GM19238 (cell line): ENCODE measurements at regions not wholly inside any gene's neighbourhood (a gene's known extent, or its start where the extent isn't known, plus 50 kb on each side); places are given as distances from the start of the nearest gene placed in this dataset.

Experiments
- DNase-seq: peaks from one replicate; pipeline ENCODE4 v3.0.0; 2011; ENCODE audit warnings: low spot score; ENCODE audit not compliant: insufficient read length

GRCh38 chr12:4137015-4137414, 136.5 kb upstream of the CCND2 start:
- DNase-seq, result no peak

DNA sequence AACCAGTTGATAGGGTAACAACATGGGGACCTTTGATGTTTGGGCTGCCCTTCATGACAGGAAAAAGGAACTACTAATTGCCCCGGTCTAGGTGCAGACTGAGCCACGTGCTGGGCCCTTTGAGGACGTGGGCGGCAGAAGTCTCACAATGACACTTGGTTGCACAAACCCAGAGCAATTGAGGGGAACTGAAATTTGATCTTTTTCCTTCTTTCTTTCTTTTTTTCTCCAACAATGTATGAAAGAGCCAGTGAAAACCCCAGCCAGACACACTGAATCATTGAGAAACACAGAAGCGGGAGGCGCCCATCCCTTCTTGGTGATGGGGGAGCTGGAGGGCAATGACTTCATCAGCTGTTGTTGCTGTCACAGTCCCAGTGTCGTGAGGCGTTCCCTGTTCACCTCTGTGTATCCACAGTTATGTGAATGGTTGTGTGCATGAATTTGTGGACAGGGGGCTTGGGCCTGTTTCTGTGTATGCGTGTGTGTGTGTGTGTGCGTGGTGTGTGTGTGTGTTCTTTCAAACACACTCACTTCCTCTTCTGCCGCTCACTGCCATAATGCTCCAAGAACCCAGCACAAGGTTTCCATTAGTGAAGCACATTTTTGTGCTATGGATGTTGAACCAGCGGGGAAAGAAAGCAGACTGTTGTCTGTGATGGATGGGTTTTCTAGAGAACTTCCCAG, 137.5 kb upstream of the CCND2 start:
- peak; percentile 47 for DNase-seq

GRCh38 chr12:4134448-4135263, 138.9 kb upstream of the CCND2 start:
- no peak for DNase-seq

GRCh38 chr12:4133636-4134447, 139.7 kb upstream of the CCND2 start:
- no peak for DNase-seq

- DNase-seq, result no peak
Measured at GRCh38 chr12:4133029-4133428, 140.5 kb upstream of the CCND2 start.

DNA sequence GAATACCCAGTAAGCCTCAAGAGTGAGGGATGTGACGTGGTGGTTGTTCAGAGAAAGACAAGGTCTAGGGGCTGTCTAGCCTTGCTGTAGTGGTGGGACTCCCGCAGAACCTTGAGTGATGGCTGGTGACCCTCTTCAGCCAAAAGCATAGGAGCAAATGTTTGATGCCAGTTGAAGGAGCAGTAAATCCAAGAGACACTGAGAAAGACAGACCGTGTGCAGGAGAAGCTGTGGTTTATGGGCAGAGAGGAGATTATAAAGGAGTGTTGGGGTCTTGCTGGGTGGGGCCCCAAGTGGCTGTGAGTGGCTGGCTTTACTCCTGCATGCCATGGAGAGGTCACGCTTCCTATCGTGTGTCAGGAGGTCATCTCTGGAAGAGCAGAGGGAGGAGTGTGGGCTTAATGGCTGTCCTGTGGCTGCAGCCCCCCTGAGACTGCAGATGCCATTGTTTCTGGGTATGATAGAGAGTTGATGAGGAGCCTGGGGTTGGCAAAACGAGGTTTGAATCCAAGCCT, 152.0 kb upstream of the CCND2 start:
- no peak for DNase-seq

DNA sequence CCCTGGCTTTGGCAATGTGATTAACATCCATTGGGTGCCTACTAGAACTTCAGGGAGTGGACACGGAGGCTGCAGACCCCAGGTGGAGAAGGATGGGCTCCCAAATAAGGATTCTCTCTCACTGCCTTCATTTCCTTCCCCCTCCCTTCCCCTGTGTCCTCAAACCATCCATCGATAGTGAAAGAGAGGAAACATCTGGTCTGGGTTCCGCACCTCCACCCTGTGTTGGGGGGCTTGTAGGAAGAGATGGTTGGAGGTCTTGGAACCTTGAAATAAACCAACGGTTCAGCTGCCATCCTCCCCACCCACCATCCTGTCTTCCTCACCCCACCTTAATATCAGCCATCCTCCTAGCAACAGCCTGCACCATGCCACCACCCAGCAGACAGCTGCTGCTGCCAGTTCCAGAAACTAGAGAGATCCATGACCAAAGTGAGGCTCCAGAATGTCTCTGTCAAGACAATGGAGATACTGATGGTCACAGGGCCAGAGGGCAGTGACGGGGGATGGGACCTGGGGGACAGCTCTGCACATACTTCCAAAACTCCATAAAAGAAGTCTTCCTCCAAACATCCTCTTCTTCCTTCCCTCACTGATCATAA, 153.1 kb upstream of the CCND2 start:
- DNase-seq, result no peak

DNA sequence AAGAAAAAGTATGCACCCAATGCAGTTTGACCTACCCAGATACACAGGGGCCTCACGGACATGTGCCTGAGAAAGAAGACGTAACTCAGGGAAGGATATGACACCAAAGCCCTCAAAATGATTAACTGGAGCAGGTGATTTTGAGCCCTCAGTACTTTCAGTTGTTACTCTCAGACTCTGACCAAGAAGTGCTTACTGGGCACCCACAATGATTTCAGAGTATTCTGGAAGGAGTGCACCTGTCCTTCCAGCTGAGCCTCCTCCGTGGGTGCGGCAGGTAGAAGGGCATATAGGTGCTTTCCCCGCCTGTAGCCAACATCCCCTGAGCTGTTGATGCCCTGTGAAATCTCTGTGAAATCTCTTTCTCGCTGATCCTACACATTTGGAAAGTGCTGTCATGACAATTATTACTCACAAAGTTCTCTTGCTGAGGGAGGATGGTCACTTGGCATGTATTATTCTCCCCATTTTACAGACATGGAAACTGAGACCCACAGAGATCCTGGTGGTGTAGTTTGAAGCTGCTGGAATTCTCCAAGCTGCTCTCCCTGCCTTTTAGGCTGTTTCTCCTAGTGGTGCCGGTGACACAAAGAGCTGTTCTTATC, 154.3 kb upstream of the CCND2 start:
- peak; percentile 73 for DNase-seq

DNA sequence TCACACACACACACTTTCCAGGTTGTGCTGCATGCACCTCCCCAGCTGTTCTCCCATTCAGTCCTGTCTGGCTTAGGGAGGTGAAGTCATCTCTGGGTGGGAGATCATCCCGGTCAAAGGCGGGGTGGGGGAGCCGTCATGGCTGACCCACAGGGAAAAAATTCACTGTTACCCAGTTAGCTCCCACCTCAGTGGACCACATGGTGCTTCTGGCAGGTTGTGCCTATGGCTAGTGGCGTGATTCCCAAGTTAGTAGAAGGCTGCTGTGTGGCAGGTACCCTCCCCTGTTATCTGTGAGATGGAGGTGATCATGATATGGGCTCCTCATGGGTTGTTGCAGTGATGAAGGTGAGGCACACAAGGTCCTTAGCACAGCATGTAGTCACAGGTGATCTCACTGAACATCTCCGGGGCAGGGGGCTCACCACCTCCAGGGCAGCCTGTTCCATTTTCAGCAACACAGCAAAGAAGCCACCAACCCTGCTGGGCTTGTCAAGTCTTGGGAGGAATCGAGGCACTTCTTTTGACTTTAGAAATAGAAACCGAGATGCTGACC, 154.9 kb upstream of the CCND2 start:
- no peak for DNase-seq

- no peak for DNase-seq
Measured at GRCh38 chr12:4118017-4118510, 155.5 kb upstream of the CCND2 start.

- DNase-seq, result no peak
Measured at GRCh38 chr12:4117386-4118016, 156.1 kb upstream of the CCND2 start.

DNA sequence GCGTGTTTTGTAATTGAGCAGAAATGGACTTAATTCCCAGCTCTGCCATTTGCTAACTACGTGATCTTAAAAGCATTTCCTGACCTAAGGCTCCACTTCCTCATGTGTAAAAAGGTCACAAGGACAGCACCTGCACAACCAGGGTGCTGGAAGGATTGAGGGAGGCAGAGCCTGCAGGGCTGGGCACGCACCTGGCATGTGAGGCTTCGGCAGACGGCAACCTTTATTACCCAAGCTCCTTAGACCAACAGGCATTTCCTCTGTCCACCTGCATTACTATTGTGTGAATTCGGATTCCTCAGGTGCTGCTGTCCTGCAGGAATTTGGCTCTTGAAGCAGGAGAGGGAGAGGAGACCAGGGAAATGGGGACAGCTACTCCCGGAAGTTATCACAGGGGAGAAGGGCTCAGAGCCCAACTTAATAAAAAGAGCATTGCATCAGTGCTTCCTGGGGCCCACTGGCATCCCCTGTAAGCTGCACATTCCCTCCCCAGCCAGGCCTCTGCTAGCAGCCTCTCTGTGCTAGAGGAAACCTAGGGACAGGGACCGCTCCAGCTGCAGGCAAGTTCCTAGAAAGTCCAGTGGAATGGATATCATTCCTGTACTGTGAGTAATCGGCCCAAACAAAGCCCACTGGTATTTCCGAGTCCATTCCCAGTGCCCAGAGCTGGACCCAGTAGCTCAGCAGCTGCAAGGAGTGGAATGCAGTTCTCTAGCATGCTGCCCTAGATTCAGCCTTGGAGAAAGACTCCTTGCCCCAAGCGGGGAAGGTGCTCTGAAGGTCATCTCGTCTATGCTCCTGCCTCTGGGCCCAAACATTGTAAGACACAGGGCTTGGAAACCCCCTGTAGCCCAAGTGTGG, 157.1 kb upstream of the CCND2 start:
- DNase-seq, result no peak

GRCh38 chr12:4115570-4115969, 158.0 kb upstream of the CCND2 start:
- DNase-seq, result no peak

- DNase-seq, result no peak
Measured at GRCh38 chr12:4114986-4115385, 158.6 kb upstream of the CCND2 start.

DNA sequence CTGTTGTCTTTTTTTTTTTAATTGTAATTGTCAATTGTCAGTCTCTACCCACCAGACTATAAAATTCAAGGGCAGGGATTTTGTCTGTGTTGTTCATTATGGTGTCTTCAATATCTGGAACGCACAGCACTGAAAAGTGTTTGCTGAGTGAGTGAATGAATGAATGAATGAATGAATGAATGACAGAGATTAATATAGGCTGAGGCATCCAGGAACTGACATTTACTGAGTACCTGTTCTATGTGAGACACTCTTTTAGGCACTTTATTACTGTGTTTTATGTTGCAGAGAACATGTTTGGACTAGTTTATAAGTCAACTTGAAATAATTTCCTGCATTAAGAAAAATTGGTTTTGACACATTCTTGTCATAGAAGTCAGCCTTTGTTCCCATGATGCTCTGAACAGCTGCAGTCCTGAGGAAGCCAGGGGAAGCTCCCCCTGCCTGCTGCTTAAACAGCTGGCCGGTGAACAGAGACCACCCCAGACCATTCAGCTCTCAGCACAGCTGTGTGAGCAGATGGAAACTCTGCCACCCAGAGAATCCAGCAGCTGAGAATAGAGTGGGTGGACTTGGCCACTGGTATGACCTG, 160.7 kb upstream of the CCND2 start:
- DNase-seq, result no peak

DNA sequence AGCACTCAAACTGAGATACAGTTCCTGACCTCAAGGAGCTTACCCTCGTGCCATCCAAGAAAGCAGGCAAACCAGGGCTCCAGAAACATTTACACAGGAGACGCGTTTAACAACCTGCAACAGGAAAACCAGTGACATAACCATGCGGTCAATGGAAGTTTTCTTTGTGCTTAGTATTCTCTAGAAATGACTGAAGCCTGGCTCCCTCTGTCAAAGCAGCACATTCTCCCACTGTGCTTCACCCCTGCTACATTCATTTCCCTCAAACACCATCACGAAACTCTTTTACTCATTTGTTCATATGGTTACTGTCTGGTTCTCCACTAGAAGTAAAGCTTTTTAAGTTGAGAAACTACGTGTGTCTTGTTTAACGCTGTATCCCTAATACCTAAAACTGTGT, 161.3 kb upstream of the CCND2 start:
- no peak for DNase-seq

- no peak for DNase-seq
Measured at GRCh38 chr12:4111010-4111409, 162.6 kb upstream of the CCND2 start.

- DNase-seq, result no peak
Measured at GRCh38 chr12:4109826-4110225, 163.7 kb upstream of the CCND2 start.
